ENCODE measurements at regions not wholly inside any gene's neighbourhood (a gene's known extent, or its start where the extent isn't known, plus 50 kb on each side); places are given as distances from the start of the nearest gene placed in this dataset.

GRCh38 chr2:204343685-204344084 lies 201.6 kb upstream of the PARD3B start:
- H3K4me3 ChIP-seq: no peak overlapping the region
- no peaks in the 10 kb centered on the region for H3K36me3 ChIP-seq (ENCODE audit: insufficient read depth, low read length)
- DNase-seq (ENCODE audit: low read depth, low spot score): no peak
- no peak overlapping the region for H3K27ac ChIP-seq
- TF ChIP-seq POLR2AphosphoS5 (IDR thresholded peaks at IDR 0.05; ENCODE audit: borderline replicate concordance, low read depth, low read length) (no peak), FOXP2 (optimal IDR thresholded peaks at IDR 0.05; ENCODE audit: control extremely low read depth, extremely low read length, insufficient read depth) (no peak), EZH2 (IDR thresholded peaks at IDR 0.05) (no peak)
- H3K9ac ChIP-seq (ENCODE audit: insufficient read length): no peak overlapping the region
- no peaks in the 10 kb centered on the region for H3K9me3 ChIP-seq (ENCODE audit: low read depth, low read length)

DNA sequence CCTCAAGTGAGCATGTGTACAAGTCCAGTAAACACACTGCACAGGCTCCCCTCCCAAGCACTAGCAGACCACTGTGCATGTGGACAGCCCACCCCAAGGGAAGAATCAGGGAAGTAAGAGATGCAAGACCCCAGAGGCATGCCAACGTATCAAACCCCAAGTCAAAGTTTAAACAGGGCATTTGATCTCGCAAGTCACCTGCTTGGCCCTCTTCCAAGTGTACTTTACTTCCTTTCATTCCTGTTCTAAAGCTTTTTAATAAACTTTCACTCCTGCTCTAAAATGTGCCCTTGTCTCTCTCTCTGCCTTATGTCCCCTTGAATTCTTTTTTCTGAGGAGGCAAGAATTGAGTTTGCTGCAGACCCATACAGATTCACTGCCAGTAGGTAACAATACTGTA lies 201.2 kb upstream of the PARD3B start:
- TF ChIP-seq EZH2 (IDR thresholded peaks at IDR 0.05) (no peak), POLR2AphosphoS5 (IDR thresholded peaks at IDR 0.05; ENCODE audit: borderline replicate concordance, low read depth, low read length) (no peak), FOXP2 (optimal IDR thresholded peaks at IDR 0.05; ENCODE audit: control extremely low read depth, extremely low read length, insufficient read depth) (no peak)
- Histone ChIP-seq H3K4me3 (no peak overlapping the region), H3K9ac (ENCODE audit: insufficient read length) (no peak overlapping the region), H3K36me3 (ENCODE audit: insufficient read depth, low read length) (no peaks in the 10 kb centered on the region), H3K27ac (no peak overlapping the region), H3K9me3 (ENCODE audit: low read depth, low read length) (no peaks in the 10 kb centered on the region)
- DNase-seq (ENCODE audit: low read depth, low spot score): no peak

DNA sequence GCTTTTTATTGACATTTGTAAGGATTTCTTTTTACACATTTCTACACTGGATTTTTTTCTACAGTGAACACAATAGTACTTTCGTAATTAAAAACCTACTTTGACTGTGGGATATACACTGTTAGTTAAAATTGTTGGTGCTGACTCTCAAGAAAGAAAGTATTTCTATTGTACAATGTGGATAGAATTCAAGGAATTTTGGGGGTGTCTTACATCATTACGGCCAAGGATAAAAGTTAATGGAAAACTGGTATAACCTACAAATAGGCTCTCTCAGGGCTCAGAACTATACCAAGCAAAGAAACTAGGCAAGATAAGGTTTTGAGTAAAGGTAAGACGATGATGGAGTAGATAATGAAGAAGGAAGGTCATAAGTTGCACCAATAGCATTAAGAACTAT lies 198.4 kb upstream of the PARD3B start:
- DNase-seq (ENCODE audit: low read depth, low spot score): no peak
- TF ChIP-seq EZH2 (IDR thresholded peaks at IDR 0.05): no peak
- TF ChIP-seq FOXP2 (optimal IDR thresholded peaks at IDR 0.05; ENCODE audit: control extremely low read depth, extremely low read length, insufficient read depth): no peak
- TF ChIP-seq POLR2AphosphoS5 (IDR thresholded peaks at IDR 0.05; ENCODE audit: borderline replicate concordance, low read depth, low read length): no peak
- Histone ChIP-seq H3K9ac (ENCODE audit: insufficient read length) (no peak overlapping the region), H3K4me3 (no peak overlapping the region), H3K9me3 (ENCODE audit: low read depth, low read length) (no peaks in the 10 kb centered on the region), H3K27ac (no peak overlapping the region), H3K36me3 (ENCODE audit: insufficient read depth, low read length) (no peaks in the 10 kb centered on the region)

GRCh38 chr2:204353823-204354222 lies 191.5 kb upstream of the PARD3B start:
- H3K9me3 ChIP-seq (ENCODE audit: low read depth, low read length): no peaks in the 10 kb centered on the region
- H3K27ac ChIP-seq: no peak overlapping the region
- no peak overlapping the region for H3K9ac ChIP-seq (ENCODE audit: insufficient read length)
- no peak for DNase-seq (ENCODE audit: low read depth, low spot score)
- TF ChIP-seq FOXP2 (optimal IDR thresholded peaks at IDR 0.05; ENCODE audit: control extremely low read depth, extremely low read length, insufficient read depth): no peak
- no peak for TF ChIP-seq EZH2 (IDR thresholded peaks at IDR 0.05)
- TF ChIP-seq POLR2AphosphoS5 (IDR thresholded peaks at IDR 0.05; ENCODE audit: borderline replicate concordance, low read depth, low read length): no peak
- no peak overlapping the region for H3K4me3 ChIP-seq
- no peaks in the 10 kb centered on the region for H3K36me3 ChIP-seq (ENCODE audit: insufficient read depth, low read length)

GRCh38 chr2:204354442-204354856 lies 190.8 kb upstream of the PARD3B start:
- Histone ChIP-seq H3K9me3 (ENCODE audit: low read depth, low read length) (no peaks in the 10 kb centered on the region), H3K27ac (no peak overlapping the region), H3K9ac (ENCODE audit: insufficient read length) (no peak overlapping the region), H3K36me3 (ENCODE audit: insufficient read depth, low read length) (no peaks in the 10 kb centered on the region), H3K4me3 (no peak overlapping the region)
- no peak for DNase-seq (ENCODE audit: low read depth, low spot score)
- no peak for TF ChIP-seq FOXP2 (optimal IDR thresholded peaks at IDR 0.05; ENCODE audit: control extremely low read depth, extremely low read length, insufficient read depth)

GRCh38 chr2:204355688-204356087 lies 189.6 kb upstream of the PARD3B start:
- TF ChIP-seq POLR2AphosphoS5 (IDR thresholded peaks at IDR 0.05; ENCODE audit: borderline replicate concordance, low read depth, low read length) (no peak), FOXP2 (optimal IDR thresholded peaks at IDR 0.05; ENCODE audit: control extremely low read depth, extremely low read length, insufficient read depth) (no peak), EZH2 (IDR thresholded peaks at IDR 0.05) (no peak)
- no peak overlapping the region for H3K9ac ChIP-seq (ENCODE audit: insufficient read length)

GRCh38 chr2:204356151-204356641 lies 189.1 kb upstream of the PARD3B start:
- Histone ChIP-seq H3K36me3 (ENCODE audit: insufficient read depth, low read length) (no peaks in the 10 kb centered on the region), H3K9ac (ENCODE audit: insufficient read length) (no peak overlapping the region), H3K4me3 (no peak overlapping the region), H3K9me3 (ENCODE audit: low read depth, low read length) (no peaks in the 10 kb centered on the region), H3K27ac (no peak overlapping the region)
- no peak for DNase-seq (ENCODE audit: low read depth, low spot score)
- TF ChIP-seq EZH2 (IDR thresholded peaks at IDR 0.05) (no peak), FOXP2 (optimal IDR thresholded peaks at IDR 0.05; ENCODE audit: control extremely low read depth, extremely low read length, insufficient read depth) (no peak), POLR2AphosphoS5 (IDR thresholded peaks at IDR 0.05; ENCODE audit: borderline replicate concordance, low read depth, low read length) (no peak)

More at GRCh38 chr2:204355688-204356087, 189.6 kb upstream of the PARD3B start:
- Histone ChIP-seq H3K36me3 (ENCODE audit: insufficient read depth, low read length) (no peaks in the 10 kb centered on the region), H3K9me3 (ENCODE audit: low read depth, low read length) (no peaks in the 10 kb centered on the region), H3K4me3 (no peak overlapping the region), H3K27ac (no peak overlapping the region)
- no peak for DNase-seq (ENCODE audit: low read depth, low spot score)

DNA sequence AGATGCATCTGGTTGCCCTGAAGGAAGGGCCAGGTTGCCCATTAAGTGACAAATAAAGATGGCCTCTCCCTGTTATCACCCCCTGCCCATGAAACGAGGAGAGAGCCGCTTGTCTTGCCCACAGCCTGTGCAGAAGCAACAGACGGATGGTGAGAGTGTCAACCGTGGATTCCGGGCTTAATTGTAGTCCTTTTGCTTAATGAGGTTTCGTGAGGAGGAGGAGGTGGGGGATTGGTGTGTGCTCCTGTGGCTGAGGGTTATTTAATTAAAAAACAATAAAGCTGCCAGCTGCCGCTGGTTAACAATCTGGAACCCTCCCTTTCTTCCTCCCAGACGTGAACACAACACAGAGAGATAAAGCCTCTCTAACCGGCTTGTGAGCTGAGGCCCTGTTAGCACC lies 188.0 kb upstream of the PARD3B start:
- Histone ChIP-seq H3K36me3 (ENCODE audit: insufficient read depth, low read length) (no peaks in the 10 kb centered on the region), H3K4me3 (no peak overlapping the region), H3K9me3 (ENCODE audit: low read depth, low read length) (no peaks in the 10 kb centered on the region), H3K27ac (no peak overlapping the region), H3K9ac (ENCODE audit: insufficient read length) (no peak overlapping the region)
- no peak for DNase-seq (ENCODE audit: low read depth, low spot score)
- TF ChIP-seq POLR2AphosphoS5 (IDR thresholded peaks at IDR 0.05; ENCODE audit: borderline replicate concordance, low read depth, low read length) (no peak), FOXP2 (optimal IDR thresholded peaks at IDR 0.05; ENCODE audit: control extremely low read depth, extremely low read length, insufficient read depth) (no peak), EZH2 (IDR thresholded peaks at IDR 0.05) (no peak)

DNA sequence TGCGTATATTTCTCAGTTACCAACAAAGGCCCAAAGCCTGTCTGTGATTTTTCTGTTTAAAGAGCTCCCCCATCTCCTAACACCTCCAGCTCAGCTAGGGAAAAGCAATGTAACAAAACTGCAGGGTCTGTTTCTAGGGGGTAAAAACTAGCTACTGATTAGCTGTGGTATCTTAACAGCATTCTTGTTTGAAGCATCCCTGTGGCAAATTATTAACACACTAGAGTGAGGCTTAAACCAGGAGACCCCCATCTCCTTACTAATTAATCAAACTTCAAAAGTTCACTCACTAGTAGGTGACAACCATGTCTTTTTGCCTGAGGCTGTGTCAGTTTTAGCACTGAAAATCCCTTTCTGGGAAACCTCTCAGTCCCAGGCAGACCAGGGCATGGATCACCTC lies 186.2 kb upstream of the PARD3B start:
- H3K9ac ChIP-seq (ENCODE audit: insufficient read length): no peak overlapping the region
- no peak overlapping the region for H3K4me3 ChIP-seq
- no peak overlapping the region for H3K27ac ChIP-seq
- TF ChIP-seq FOXP2 (optimal IDR thresholded peaks at IDR 0.05; ENCODE audit: control extremely low read depth, extremely low read length, insufficient read depth) (no peak), POLR2AphosphoS5 (IDR thresholded peaks at IDR 0.05; ENCODE audit: borderline replicate concordance, low read depth, low read length) (no peak), EZH2 (IDR thresholded peaks at IDR 0.05) (no peak)
- H3K36me3 ChIP-seq (ENCODE audit: insufficient read depth, low read length): no peaks in the 10 kb centered on the region
- no peaks in the 10 kb centered on the region for H3K9me3 ChIP-seq (ENCODE audit: low read depth, low read length)
- DNase-seq (ENCODE audit: low read depth, low spot score): no peak
